ENCODE measurements at regions not wholly inside any gene's neighbourhood (a gene's known extent, or its start where the extent isn't known, plus 50 kb on each side); places are given as distances from the start of the nearest gene placed in this dataset.

DNA sequence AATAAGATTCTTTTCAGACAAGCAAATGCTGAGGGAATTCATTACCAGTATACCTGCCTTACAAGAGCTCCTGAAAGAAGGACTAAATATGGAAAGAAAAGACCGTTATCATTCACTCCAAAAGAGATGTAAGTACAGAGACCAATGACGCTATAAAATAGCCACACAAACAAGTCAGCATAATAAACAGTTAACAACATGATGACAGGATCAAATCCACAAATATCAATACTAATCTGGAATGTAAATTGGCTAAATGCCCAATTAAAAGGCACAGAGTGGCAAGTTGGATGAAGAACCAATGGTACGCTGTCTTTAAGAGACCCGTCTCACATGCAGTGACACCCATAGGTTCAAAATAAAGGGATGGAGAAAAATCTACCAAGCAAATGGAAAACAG lies 349.6 kb upstream of the MPDZ start:
- no peak for DNase-seq

DNA sequence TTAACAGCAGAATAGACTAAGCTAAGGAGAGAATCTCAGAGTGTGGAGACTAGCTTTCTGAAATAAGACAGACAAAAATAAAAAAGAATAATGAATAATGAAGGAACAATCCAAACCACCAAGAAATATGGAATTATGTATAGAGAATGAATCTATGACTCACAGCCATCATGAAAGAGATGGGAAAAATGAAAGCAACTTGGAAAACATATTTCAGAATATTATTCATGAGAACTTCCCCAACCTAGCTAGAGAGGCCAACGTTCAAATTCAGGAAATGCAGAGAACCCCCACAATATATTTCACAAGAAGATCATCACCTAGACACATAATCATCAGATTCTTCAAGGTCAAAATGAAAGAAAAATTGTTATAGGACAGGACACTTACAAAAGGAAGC lies 349.0 kb upstream of the MPDZ start:
- DNase-seq = no peak

DNA sequence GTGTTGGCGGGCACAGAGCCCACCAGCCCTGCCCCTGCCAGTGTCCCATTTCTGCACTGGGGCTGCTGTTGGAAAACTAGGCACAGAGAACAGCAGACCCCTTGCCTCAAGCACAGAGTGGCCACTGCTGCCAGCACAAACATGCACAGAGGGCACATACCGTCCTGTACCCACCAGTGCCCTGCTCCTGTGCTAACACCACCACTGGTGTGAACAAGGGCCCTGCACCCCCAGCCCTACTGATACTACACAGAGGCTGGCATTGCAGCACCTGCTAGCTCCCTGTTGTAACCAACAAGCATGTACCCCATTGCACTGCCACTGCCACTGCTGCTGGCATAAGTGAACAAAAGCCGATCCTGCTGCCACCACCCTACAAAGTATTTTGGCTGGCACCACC lies 348.0 kb upstream of the MPDZ start:
- DNase-seq = no peak

DNA sequence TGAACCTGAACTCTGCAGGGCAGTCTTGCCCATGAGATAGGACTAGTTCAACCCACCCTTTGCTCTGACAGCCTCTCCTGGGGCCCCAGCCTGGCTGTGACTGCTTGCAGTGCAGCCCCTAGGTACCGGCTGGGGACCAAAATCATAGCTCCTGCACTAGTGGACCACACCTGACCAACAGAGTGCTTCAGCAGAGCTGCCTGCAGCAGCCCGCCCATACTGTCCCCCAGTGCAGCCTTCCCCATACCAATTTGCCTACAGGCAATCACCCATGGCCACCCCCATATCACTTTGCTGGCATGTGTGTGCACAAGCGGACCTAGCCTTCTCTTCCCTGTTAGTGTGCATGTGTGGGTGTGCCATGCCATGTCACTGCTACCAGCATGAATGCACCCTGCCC lies 347.6 kb upstream of the MPDZ start:
- DNase-seq = no peak

DNA sequence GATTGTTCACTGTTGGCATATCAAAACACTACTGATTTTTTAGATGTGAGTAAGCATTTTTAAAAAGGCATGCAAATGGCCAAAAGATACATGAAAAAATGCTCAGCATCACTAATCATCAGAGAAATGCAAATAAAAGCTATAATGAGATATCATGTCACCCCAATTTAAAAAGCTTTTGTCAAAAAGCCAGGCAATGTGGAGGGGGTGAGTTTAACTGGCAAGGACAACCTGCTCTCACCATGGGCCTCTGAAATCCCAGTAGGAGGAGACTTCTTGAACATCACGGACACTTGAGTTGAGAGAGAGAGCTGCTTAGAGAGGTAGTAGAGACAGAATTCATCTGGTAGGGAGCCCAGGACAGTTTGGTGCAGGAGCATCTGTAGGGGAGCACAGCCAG lies 347.1 kb upstream of the MPDZ start:
- DNase-seq = no peak

DNA sequence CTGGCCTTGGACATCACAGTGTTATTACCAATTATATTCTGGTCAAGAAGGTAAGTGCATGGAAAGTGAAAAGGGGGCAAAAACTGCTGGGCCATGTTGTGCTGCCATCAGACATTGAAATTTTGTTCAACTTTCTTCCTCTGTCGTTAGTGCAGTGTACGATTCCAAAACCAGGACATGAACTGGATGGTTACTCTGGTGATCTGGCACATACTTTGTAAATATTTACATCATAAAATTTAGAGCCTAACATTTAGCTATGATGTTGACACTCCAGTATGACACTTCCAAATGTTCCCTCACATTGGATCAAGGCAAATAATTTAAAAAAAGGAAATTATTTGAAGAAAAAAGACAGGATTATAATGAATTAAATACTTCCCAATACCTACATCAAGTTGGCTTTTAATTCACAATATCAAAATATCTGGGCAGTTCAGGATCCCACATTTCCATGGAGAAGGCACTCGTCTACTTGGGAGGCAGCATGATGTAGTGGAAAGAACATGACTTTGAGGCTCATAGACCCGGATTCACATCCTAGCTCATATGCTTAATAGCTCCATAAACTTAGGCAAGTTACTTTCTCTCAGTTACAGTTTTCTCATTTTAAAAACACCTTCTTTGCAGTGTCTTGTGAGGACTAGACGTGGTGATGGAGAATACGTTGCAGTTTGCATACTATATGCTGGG lies 342.5 kb upstream of the MPDZ start:
- no peak for DNase-seq

DNA sequence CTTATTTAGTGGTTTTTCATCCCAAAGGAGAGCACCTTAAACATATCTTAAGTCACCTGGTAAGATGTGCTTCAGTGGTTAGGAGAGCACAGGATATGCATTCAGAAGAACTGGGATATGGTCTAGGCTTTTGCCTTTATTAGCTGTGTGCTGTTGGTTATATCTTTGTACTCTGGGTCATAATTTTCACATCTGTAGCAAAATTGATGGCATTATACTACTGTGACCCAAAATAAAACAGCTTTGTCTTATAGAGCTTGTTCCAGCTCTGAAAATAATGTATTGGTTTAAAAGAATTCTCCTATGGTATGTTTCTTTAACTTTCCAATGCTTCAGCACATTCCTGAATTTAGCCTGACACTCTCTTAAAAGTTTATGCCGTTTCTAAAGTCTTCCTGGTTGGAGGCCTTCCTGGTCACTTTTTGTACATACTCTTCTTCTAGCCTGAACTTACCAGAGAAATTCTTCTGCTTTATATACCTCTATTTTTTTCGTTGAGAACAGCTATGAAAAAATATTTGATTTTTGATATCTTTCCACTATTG lies 337.1 kb upstream of the MPDZ start:
- peak; percentile 36 for DNase-seq

DNA sequence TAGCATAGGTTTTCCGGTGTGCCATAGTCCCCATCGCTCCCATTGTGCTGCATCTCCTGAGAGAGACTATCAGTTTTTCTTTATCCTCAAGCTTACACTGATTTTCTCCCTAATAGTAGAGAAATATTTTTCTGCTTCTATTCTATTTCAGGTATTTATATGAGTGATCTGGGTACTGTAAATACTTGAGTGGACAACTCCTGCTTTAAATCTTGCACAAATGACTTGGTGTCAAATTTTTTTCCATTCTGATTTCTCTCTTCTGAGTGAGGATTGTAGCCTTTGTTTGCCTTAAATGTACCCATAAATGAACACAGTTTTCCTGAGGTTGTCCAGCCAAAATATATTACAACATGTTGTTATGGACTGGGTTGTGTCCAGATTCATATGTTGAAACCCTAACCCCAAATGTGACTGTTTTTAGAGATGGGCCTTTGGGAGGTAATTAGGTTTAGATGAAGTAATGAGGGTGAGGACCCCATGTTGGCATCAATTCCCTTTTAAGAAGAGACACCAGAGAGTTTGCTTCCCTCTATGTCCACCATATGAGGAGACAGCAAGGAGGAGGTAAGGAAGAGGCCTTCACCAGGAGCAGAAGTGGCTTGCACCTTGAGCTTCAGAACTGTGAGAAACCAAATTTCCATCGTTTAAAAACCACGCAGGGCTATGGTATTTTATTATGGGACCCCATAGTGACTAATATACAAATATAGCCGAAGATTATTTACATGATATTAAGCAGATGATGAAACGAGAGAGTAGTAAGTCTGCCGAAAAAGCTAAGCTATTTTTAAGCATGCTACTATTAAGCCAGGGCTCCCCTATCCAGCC lies 336.4 kb upstream of the MPDZ start:
- DNase-seq = no peak

DNA sequence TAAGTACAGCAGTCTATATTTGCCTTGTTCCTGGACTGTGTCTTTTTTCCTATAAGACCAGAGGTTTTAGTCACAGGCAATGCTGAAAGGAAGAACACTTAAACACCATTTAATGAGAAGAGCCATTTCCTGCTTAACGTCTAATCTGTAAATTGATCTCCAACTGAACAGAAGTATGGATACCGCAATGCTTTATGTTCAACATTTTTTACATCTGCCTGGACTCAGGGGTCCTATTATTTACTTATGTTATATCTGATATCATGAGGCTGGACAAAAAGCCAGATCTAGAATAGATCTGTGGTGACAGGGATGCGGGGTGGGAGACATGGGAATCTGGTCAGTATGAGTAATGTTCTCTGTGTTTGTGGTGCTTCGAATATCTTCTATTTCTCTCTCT lies 334.6 kb upstream of the MPDZ start:
- no peak for DNase-seq

DNA sequence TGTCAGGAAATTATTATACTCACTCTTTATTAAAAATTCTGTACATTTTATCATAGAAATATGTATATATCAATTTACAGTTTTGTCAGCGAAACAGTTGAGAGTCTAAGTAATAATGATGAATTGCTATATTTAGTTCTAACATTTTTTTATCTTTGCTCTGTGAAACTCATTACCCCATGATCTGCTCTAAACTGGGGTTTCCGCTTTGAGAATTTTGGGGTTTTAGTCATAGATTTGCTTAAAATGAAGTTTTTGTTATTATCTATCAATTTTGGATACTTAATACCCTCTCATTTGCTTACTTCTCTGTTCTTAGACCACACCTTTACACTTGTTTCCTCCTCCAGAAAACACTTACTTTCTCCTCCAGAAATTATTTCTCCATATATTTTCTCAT lies 333.8 kb upstream of the MPDZ start:
- no peak for DNase-seq

DNA sequence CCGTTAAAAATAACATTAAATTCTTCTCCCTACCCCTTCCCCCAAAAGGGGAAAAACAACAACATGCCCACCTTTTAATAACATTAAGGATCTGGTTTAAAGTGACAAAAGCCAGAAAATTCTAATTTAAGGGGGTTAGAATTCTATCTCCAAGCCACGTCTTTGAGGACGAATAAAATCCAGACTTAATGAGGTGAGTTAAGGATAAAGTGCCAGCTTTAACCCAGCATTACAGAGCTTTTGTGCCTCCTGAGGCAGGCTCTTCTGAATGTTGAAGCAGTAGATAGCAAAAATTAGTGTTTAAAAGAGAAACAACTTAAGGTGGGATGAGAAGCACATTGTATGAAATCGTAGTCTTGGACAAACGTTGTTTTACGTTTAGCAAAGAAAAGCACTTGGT lies 329.0 kb upstream of the MPDZ start:
- DNase-seq = no peak

DNA sequence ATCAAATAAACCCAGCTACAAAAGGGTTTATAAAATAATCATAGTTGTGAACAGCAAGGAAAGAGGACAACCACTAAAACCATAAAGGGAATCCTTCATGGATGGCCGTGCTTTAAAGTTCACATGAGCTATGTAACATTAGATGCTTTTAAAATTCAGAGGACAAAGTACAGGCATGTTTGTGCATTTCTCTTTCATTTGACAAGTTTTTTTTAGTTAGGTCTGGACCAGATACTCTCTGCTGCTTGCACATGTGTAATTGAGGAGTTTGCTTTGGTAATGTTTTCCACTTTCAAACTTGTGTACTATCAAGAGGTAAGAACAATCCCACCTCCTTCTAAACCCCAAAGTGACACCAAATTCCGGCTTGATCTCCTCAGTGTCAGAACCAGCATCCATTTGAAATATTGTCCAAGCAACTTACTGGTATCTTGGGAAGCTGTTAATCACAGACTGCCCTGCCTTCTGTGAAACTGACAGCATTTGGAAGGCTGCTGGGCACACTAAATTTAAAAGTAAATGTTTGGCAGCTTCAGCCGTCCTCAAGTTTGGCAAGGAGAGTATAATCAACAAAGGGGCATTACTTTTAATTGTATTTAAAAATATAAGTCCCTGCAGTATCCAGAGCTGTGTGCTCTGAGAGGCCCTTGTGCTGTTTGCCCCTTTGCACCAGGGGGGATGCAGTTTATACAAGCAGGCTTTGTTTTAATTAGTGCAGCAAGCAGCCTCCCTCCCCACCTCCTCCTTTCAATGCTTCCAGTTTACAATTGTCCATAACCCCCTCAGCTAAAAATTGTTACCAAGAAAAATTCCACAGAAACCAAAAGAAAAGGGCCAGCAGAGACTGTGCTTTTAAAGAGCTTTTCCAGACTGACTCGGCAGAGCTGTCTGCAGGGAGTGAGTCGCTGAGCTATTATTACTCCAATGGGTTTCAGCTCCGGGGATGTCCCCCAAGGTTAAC lies 328.3 kb upstream of the MPDZ start:
- no peak for DNase-seq

DNA sequence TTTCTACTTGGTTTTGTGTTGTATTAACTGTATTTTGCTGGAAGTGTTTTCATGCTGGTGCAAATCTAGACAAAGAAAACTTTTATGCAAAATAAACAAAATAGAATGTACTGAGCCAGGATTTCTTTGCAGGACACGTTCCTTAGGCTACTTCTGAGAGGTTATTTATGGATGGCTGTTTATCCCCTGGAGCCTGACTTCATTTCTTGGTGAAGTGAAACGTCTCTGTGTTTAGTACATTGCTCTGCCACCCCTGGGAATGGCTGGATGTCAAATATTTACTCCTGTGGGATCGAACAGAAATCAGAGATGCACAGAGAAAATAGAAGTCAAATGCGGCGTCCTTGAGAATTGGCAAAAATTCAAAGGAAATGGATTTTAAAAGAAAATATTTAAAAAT lies 327.1 kb upstream of the MPDZ start:
- DNase-seq = no peak

DNA sequence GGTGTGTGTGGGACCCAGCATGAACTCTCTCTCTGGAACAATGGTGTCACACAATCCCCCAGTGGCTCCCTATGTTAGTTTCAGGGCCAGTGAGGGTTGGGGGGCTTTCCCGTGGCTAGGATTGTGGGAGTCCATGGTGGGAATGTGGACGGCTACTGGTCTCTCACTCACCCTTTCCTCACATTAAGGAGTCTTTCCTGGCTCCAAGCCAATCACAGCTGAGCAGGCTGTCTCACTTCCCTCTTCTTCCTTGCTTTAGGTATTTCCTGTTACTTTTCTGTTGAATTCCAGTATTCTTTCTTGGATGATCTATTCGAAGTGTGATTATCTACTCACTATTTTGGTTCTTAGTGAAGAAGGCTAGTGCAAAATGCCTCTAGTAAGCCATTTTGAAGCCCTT lies 324.4 kb upstream of the MPDZ start:
- DNase-seq = no peak

DNA sequence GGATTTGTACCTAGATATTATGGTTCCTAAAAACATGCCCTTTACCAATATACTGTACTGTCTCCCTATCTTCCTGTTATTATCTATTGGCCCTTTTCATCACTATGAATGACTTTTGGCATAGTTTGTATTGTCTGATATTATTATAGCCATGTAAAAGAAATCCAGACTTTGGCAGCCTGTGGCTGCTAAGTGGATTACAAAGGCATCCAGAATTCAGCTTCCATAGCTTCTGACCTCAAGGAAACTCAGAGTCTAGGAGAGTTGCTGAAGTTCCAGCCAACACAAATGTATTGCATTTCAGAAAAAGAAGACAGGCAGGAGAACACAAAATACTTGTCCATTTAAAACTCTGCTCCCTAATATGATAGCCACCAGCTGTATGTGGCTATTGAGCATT lies 319.2 kb upstream of the MPDZ start:
- DNase-seq = no peak

DNA sequence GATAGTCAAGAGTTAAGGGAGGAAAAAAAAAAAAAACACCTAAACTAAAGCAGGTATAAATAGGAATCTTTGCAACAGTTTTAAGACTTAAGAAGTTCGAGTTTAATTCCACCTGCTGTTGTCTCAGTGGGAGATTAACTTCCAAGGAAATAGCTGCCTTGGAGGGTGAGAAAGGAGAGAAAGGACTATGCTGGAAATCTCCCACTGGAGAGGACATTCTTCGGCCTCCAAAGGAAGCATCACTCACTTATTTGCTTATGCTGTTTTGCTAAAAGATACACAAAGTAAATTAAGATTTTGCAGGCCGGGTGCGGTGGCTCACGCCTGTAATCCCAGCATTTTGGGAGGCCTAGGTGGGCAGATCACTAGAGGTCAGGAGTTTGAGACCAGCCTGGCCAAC lies 317.9 kb upstream of the MPDZ start:
- DNase-seq = no peak

DNA sequence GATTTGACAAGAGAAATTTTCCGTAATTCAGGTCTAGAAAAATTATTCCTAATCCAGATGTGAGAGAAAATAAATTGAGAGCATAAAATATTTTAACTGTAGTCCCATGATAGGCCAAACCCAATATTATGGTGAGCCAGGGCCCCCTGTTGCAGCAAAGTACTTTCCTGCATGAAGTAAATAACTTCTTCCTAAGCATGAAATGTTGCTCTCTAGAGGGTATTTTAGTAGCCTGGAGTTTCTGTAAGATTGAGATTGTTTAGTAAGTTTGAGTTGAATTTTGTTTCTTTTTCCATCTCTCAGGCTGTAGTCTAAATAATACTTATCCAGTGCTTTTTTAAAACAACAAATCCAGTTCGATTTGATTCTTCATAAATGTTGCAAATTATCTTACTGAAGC lies 317.5 kb upstream of the MPDZ start:
- no peak for DNase-seq

DNA sequence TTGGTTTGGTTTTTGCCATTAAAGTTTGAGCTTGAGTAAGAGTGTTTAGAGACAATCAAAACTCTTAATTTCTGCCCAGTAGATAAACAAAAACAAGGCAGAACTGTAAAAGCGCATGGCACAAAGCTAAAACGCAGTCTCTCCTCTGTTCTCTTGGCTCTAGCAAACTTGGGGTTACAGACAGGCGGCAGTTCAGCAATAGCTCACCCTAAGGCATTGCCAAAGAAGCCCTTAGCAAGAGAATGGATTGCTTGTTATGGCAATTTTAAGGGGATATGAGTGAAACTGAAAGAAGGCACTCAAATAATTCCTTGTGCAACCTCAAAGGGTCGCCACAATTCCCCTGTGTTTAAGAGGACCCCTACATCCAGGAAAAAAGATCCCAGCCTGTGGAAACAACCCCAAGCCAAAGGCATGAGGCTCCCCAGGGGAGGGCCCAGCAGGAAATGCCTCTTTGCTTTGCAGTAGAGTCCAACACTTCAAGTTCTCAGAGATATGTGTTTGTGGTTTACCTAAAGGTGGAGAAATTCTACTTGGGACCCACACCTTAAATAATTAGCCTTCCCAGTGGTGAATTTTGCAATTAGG lies 317.0 kb upstream of the MPDZ start:
- DNase-seq = no peak

DNA sequence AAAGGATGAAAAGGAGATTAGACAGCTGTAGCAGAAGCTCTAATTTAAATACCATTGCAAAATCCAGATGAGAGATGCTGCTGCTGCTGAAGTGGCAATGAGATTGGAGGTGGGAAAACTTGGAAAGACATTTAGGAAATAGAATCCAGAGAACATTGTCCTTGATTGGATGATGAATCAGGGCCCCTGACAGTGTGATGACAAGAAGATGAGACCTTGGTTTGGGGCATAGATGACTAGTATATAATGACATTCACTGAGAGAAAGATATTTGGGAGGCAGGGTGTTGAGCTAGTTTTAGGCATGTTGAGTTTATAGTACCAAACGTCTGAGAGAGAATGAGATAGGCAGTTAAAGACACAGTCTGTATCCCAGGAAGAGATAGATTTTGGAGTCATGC lies 311.5 kb upstream of the MPDZ start:
- no peak for DNase-seq

DNA sequence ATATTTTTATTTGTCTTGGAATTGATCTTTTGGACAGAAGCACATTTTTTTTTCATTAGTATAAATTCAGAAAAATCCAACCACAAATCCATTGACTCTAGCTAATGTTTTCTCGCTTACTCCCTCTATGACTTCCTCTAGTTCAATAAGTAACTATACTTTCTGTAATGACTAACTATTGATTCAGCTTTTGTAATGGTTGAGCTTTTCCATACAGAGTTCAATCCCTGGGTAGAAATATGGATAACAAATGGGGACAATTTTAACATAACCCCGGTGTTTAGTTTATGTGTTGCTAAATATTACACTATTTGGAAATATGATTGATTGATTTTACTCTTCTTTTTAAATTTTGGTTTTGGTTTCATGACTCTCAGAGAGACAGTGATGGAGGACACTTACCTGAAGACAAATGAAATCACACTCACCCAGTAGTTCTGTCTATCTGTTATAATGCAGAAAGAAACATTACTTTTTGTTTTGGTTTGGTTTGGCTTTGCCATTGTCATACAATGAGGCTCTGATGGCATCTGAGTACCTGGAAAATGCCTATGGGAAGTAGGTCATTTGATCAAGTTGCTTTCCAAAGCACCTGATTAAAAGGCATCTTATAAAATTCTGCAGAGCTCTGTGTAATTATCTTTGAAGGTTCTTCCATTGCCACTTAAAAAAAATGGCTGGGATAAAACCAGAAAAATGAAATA lies 309.7 kb upstream of the MPDZ start:
- no peak for DNase-seq

DNA sequence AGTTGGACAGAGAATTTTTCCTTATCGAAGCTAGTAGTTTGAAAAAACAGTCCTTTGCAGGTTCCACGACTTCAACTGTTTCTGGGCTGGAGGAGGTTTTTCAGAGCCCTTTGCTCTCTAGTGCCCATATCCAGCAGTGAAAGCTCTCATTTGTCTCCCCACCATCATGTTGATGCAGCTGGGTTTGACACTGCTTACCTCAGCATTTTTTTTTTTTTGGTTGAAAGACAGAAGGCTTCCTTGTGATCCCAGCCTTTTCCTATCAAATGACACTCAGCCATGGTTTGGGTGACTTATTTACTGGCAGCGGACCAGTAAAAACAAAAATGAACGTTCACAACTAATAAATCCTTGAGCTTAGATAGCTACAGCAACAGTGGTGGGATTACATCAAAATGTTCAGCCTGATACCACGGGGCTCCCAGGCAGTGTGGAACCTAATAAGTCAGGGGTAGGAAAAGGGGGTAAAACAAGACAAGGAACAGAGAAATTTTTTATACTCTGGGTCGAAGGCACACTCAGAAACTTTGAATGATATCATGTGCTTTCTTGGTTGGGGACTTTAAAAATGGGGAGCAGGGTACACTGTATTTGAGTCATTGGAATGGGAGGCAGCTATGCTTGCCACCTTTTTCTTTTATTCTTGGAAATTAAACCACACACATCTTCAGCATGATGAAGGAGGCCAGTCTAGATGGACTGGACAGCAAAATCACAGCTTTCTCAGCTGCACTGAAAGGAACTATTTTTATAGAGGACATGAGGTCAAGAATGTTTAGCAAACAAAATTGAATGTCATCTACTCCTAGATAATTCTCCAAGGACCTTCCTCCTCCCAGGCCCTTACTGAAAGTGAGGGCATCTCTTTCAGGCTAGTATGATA lies 308.9 kb upstream of the MPDZ start:
- no peak for DNase-seq

All from hindlimb muscle (tissue), 1 donor.